Heart left ventricle (tissue), 16 donors: ENCODE measurements at regions not wholly inside any gene's neighbourhood (a gene's known extent, or its start where the extent isn't known, plus 50 kb on each side); places are given as distances from the start of the nearest gene placed in this dataset.
A peak's percentile ranks its signal among the peaks of the same experiment; 100 is the strongest.

Experiments
- ATAC-seq, 4 donors: fragments of 200-7000 bp; cut with Tn5 transposase; one replicate each; pipeline ENCODE4 v1.9.1; 2020 to 2022; ENCODE audit warnings: moderate library complexity in 4 of 4, mild to moderate bottlenecking in 3 of 4, moderate number of reproducible peaks in 1 of 4
- DNase-seq, 5 donors: peaks; one replicate each; pipeline ENCODE4 v3.0.0-alpha.2; 2020
- H3K27ac ChIP-seq, 12 donors: fragments of 200-600 bp; sonication (generic) in 4 of 12; one replicate each; pipeline versions ENCODE4 v1.5.0 to v1.8.0; 2016 to 2022; ENCODE audit warnings: mild to moderate bottlenecking in 2 of 12
- H3K27me3 ChIP-seq, 9 donors: fragments of 200-600 bp; sonication (generic) in 2 of 9; one replicate each; pipeline versions ENCODE4 v1.5.1 to v1.8.0; 2016 to 2022; ENCODE audit warnings: mild to moderate bottlenecking in 3 of 9
- H3K36me3 ChIP-seq, 9 donors: fragments of 200-600 bp; sonication (generic) in 2 of 9; one replicate each; pipeline versions ENCODE4 v1.5.0 to v1.8.0; 2018 to 2022; ENCODE audit warnings: mild to moderate bottlenecking in 2 of 9
- H3K4me1 ChIP-seq, 12 donors: fragments of 200-600 bp; sonication (generic) in 4 of 12; one replicate each; pipeline versions ENCODE4 v1.5.0 to v1.8.0; 2016 to 2022; ENCODE audit warnings: mild to moderate bottlenecking in 3 of 12
- H3K4me3 ChIP-seq, 12 donors: fragments of 200-600 bp; sonication (generic) in 4 of 12; one replicate each; pipeline versions ENCODE4 v1.5.0 to v1.8.0; 2017 to 2022; ENCODE audit warnings: mild to moderate bottlenecking in 9 of 12, moderate library complexity in 4 of 12
- H3K9me3 ChIP-seq, 12 donors: fragments of 200-600 bp; sonication (generic) in 4 of 12; one replicate each; pipeline versions ENCODE4 v1.5.0 to v1.8.0; 2016 to 2022; ENCODE audit warnings: mild to moderate bottlenecking in 1 of 12
- CTCF ChIP-seq, 12 donors: fragments of 200-600 bp; sonication (generic) in 4 of 12; IDR thresholded peaks; one replicate each; pipeline versions ENCODE4 v1.5.0 to v1.8.0; 2018 to 2022; ENCODE audit warnings: antibody characterized with exemption in 12 of 12, mild to moderate bottlenecking in 5 of 12
- POLR2A ChIP-seq, 2 donors: fragments of 450-650 bp; IDR thresholded peaks; one replicate each; pipeline ENCODE4 v1.6.1; 2017; ENCODE audit warnings: antibody characterized with exemption in 2 of 2, mild to moderate bottlenecking in 2 of 2, moderate library complexity in 2 of 2
- WGBS, 4 donors: extraction: QIAGEN DNeasy Blood & Tissue Kit in 2 of 4; methylation state at CpG; one replicate each; pipeline versions ENCODE4 v1.1.5 to v1.1.7; 2013 to 2018; 5-methylcytosine and 5-hydroxymethylcytosine counted together
- intact Hi-C, 10 donors: fragments of 100-400 bp; cut with DNase I; formaldehyde crosslinking; loops; one replicate each; pipeline versions ENCODE4 v1.11.1 to v1.14.2; 2022
- donor health status: ischemic (EF 13 %, LVEDD 7.1; RV severe dilation, severe dysfunction).
- donor health status: healthy with polysubstance abuse.
- donor health status: DM: no; HTN: yes; CAD: no.
- donor health status: DM: no; HTN: no; CAD: no.
- donor health status: ischemic (EF 25% LVEDD 6.9; RV normal size, moderate dysfunction).
- donor health status: ischemic (EF 25% LVEDD 5.7; RV mildly dilated, moderate dysfunction).
- donor health status: healthy.
- donor health status: DM: yes; HTN: yes; CAD: no.
- donor health status: ischemic (EF 35%, LVEDD 5.7; RV mildly dilated, moderate dysfunction).
- donor health status: nonischemic (EF 11% LVEDD 7.7; RV severe dilation, severe dysfunction).
- donor health status: DM: yes; HTN: yes; CAD: no.
- donor health status: PGD.
- donor health status: ischemic (EF 29% LVEDD 5.4; RV normal size, mild dysfunction).
- donor health status: nonischemic (EF 23%, LVEDD 6.1; RV moderate dilation, normal function).

- Histone ChIP-seq H3K4me3 (no peak overlapping the region), H3K27me3 (peaks cover 0 to 3% (median 0%) of the 10 kb centered on the region in 9 donors), H3K4me1 (no peaks in the 10 kb centered on the region), H3K9me3 (peaks cover 0 to 7% (median 0%) of the 10 kb centered on the region in 12 donors), H3K27ac (no peak overlapping the region), H3K36me3 (no peaks in the 10 kb centered on the region)
- DNase-seq (no peak), ATAC-seq (no peak)
- intact Hi-C loops: no loop called here
- no peak for TF ChIP-seq POLR2A (IDR thresholded peaks at IDR 0.05)
- no peak for TF ChIP-seq CTCF (IDR thresholded peaks at IDR 0.05)
These were observed 205.9 kb upstream of the ADCY1 start for GRCh38 chr7:45368129-45368807.

- ATAC-seq: peak in 2 of 4 donors; percentile 20 to 36
- no peak for DNase-seq
- peaks cover 0 to 3% (median 0%) of the 10 kb centered on the region in 12 donors for H3K4me1 ChIP-seq
These were observed 189.7 kb upstream of the ADCY1 start for GRCh38 chr7:45384499-45384898.

GRCh38 chr7:45387837-45388236, 186.3 kb upstream of the ADCY1 start:
- 75 to 77% (median 75%) methylated on average over 4 of the region's 4 CpGs for WGBS, 4 donors
- Histone ChIP-seq H3K36me3 (no peaks in the 10 kb centered on the region), H3K4me1 (peaks cover 0 to 3% (median 0%) of the 10 kb centered on the region in 12 donors), H3K9me3 (peaks cover 0 to 8% (median 0%) of the 10 kb centered on the region in 12 donors), H3K27me3 (no peaks in the 10 kb centered on the region), H3K4me3 (no peak overlapping the region), H3K27ac (no peak overlapping the region)
- no peak for ATAC-seq
- TF ChIP-seq CTCF (IDR thresholded peaks at IDR 0.05): no peak
- no peak for TF ChIP-seq POLR2A (IDR thresholded peaks at IDR 0.05)
- no peak for DNase-seq
- intact Hi-C loops: no loop called here

More at GRCh38 chr7:45384499-45384898, 189.7 kb upstream of the ADCY1 start:
- H3K4me3 ChIP-seq: no peak overlapping the region
- no peak for TF ChIP-seq CTCF (IDR thresholded peaks at IDR 0.05)
- TF ChIP-seq POLR2A (IDR thresholded peaks at IDR 0.05): no peak
- no peaks in the 10 kb centered on the region for H3K27me3 ChIP-seq
- H3K36me3 ChIP-seq: no peaks in the 10 kb centered on the region
- intact Hi-C loops: no loop called here
- 74 to 84% (median 79%) methylated on average over 4 of the region's 4 CpGs for WGBS, 4 donors
- H3K9me3 ChIP-seq: peaks cover 0 to 9% (median 0%) of the 10 kb centered on the region in 12 donors
- H3K27ac ChIP-seq: no peak overlapping the region

GRCh38 chr7:45389073-45389872, 184.9 kb upstream of the ADCY1 start:
- TF ChIP-seq POLR2A (IDR thresholded peaks at IDR 0.05) (no peak), CTCF (IDR thresholded peaks at IDR 0.05) (no peak)
- Histone ChIP-seq H3K27ac (no peak overlapping the region), H3K4me1 (peaks cover 0 to 3% (median 0%) of the 10 kb centered on the region in 12 donors), H3K9me3 (peaks cover 0 to 9% (median 1%) of the 10 kb centered on the region in 12 donors), H3K36me3 (no peaks in the 10 kb centered on the region), H3K4me3 (no peak overlapping the region), H3K27me3 (no peaks in the 10 kb centered on the region)
- 57 to 67% (median 59%) methylated on average over 7 of the region's 7 CpGs for WGBS, 4 donors
- intact Hi-C loops: no loop called here
- ATAC-seq: peak; percentile 32 to 74 (median 55)
- DNase-seq: no peak
